ENCODE measurements at regions not wholly inside any gene's neighbourhood (a gene's known extent, or its start where the extent isn't known, plus 50 kb on each side); places are given as distances from the start of the nearest gene placed in this dataset.

DNA sequence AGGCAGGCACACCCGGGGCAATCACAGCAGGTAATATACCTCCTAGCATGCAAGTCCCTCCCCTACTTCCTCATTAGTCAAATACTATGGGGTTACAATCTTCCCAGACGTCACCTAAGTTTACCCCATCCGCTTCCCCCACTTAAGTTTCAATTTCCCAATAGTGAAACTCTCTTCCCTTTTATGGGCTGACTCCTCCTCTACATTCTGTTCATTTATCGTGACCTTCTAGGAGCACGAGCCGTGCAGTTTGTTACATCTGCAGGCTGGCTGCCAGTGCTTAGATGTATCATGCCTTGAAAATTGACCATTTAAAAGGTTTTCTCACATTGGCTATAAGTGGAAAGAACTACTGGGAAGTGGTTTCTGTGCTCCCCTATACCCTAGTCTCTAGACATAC, 1357.8 kb upstream of the CRIM1 start:
- Histone ChIP-seq H2AFZ (ENCODE audit: low read depth, low read length) (no peak overlapping the region), H3F3A (ENCODE audit: insufficient read depth, low read length, poor library complexity, severe bottlenecking) (no peaks in the 10 kb centered on the region), H3K9me3 (ENCODE audit: low read length) (no peaks in the 10 kb centered on the region), H3K27me3 (ENCODE audit: insufficient read depth, low read depth, low read length) (no peaks in the 10 kb centered on the region), H3K79me2 (replicated peaks; ENCODE audit: insufficient read depth, low read length) (no peaks in the 10 kb centered on the region), H3K36me3 (ENCODE audit: insufficient read depth, low read length) (no peaks in the 10 kb centered on the region), H3K9ac (ENCODE audit: low read length) (no peak overlapping the region), H3K27ac (ENCODE audit: low read length) (no peak overlapping the region), H3K4me2 (ENCODE audit: low read length) (no peak overlapping the region), H3K4me3 (ENCODE audit: low read length) (no peak overlapping the region), H4K20me1 (ENCODE audit: insufficient read depth) (no peaks in the 10 kb centered on the region), H3K9me2 (ENCODE audit: insufficient read depth, low read length) (no peaks in the 10 kb centered on the region)
- no peak for TF ChIP-seq SMC3 (conservative IDR thresholded peaks at IDR 0.05; ENCODE audit: poor library complexity)
- TF ChIP-seq MXI1 (conservative IDR thresholded peaks at IDR 0.05; ENCODE audit: poor library complexity, severe bottlenecking), result no peak
- no peak for TF ChIP-seq RAD21 (conservative IDR thresholded peaks at IDR 0.05)

DNA sequence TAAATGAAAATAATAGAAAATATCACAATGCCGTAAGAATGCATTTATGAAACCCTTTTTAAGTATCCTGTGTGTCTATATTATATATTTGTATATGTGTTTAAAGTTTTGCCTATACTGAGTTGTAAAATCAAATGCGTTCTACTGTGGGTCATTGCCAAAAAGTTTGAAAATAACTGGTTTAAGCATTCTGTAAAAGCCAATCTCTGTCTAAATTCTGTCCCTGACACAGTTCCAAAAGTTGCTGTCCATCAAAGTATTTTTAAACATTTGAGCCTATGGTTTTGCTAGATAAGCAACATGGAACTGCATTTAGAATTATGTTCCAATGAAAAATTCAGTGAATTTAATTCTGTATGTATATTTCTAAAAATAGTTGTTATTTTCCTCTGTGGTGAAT, 1360.4 kb upstream of the CRIM1 start:
- Histone ChIP-seq H3K27me3 (ENCODE audit: insufficient read depth, low read depth, low read length) (no peaks in the 10 kb centered on the region), H3K9me2 (ENCODE audit: insufficient read depth, low read length) (no peaks in the 10 kb centered on the region), H3K4me2 (ENCODE audit: low read length) (no peak overlapping the region), H3K9me3 (ENCODE audit: low read length) (no peaks in the 10 kb centered on the region), H3K4me3 (ENCODE audit: low read length) (no peak overlapping the region), H3K27ac (ENCODE audit: low read length) (no peak overlapping the region), H3K79me2 (replicated peaks; ENCODE audit: insufficient read depth, low read length) (no peaks in the 10 kb centered on the region), H3K36me3 (ENCODE audit: insufficient read depth, low read length) (no peaks in the 10 kb centered on the region), H2AFZ (ENCODE audit: low read depth, low read length) (no peak overlapping the region), H3K9ac (ENCODE audit: low read length) (no peak overlapping the region), H3F3A (ENCODE audit: insufficient read depth, low read length, poor library complexity, severe bottlenecking) (no peaks in the 10 kb centered on the region), H4K20me1 (ENCODE audit: insufficient read depth) (no peaks in the 10 kb centered on the region)
- TF ChIP-seq, protein P1, sequence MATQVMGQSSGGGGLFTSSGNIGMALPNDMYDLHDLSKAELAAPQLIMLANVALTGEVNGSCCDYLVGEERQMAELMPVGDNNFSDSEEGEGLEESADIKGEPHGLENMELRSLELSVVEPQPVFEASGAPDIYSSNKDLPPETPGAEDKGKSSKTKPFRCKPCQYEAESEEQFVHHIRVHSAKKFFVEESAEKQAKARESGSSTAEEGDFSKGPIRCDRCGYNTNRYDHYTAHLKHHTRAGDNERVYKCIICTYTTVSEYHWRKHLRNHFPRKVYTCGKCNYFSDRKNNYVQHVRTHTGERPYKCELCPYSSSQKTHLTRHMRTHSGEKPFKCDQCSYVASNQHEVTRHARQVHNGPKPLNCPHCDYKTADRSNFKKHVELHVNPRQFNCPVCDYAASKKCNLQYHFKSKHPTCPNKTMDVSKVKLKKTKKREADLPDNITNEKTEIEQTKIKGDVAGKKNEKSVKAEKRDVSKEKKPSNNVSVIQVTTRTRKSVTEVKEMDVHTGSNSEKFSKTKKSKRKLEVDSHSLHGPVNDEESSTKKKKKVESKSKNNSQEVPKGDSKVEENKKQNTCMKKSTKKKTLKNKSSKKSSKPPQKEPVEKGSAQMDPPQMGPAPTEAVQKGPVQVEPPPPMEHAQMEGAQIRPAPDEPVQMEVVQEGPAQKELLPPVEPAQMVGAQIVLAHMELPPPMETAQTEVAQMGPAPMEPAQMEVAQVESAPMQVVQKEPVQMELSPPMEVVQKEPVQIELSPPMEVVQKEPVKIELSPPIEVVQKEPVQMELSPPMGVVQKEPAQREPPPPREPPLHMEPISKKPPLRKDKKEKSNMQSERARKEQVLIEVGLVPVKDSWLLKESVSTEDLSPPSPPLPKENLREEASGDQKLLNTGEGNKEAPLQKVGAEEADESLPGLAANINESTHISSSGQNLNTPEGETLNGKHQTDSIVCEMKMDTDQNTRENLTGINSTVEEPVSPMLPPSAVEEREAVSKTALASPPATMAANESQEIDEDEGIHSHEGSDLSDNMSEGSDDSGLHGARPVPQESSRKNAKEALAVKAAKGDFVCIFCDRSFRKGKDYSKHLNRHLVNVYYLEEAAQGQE (IDR thresholded peaks at IDR 0.05; ENCODE audit: borderline replicate concordance), result no peak
- TF ChIP-seq POLR2AphosphoS5 (IDR thresholded peaks at IDR 0.05) (no peak), SMC3 (conservative IDR thresholded peaks at IDR 0.05; ENCODE audit: poor library complexity) (no peak), TAF1 (IDR thresholded peaks at IDR 0.05; ENCODE audit: low read depth) (no peak), EP300 (conservative IDR thresholded peaks at IDR 0.05; ENCODE audit: poor library complexity, severe bottlenecking) (no peak), EZH2 (IDR thresholded peaks at IDR 0.05; ENCODE audit: borderline replicate concordance, insufficient read depth, low read length, poor library complexity, severe bottlenecking) (no peak), RAD21 (conservative IDR thresholded peaks at IDR 0.05) (no peak), MXI1 (conservative IDR thresholded peaks at IDR 0.05; ENCODE audit: poor library complexity, severe bottlenecking) (no peak)
- TF ChIP-seq, protein P2, sequence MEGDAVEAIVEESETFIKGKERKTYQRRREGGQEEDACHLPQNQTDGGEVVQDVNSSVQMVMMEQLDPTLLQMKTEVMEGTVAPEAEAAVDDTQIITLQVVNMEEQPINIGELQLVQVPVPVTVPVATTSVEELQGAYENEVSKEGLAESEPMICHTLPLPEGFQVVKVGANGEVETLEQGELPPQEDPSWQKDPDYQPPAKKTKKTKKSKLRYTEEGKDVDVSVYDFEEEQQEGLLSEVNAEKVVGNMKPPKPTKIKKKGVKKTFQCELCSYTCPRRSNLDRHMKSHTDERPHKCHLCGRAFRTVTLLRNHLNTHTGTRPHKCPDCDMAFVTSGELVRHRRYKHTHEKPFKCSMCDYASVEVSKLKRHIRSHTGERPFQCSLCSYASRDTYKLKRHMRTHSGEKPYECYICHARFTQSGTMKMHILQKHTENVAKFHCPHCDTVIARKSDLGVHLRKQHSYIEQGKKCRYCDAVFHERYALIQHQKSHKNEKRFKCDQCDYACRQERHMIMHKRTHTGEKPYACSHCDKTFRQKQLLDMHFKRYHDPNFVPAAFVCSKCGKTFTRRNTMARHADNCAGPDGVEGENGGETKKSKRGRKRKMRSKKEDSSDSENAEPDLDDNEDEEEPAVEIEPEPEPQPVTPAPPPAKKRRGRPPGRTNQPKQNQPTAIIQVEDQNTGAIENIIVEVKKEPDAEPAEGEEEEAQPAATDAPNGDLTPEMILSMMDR (IDR thresholded peaks at IDR 0.05; ENCODE audit: poor library complexity, severe bottlenecking), result no peak
